ENCODE measurements at regions not wholly inside any gene's neighbourhood (a gene's known extent, or its start where the extent isn't known, plus 50 kb on each side); places are given as distances from the start of the nearest gene placed in this dataset.

GRCh38 chr5:32955814-32956213 lies 244.7 kb downstream of the NPR3 start:
- Histone ChIP-seq H3K27me3 (no peaks in the 10 kb centered on the region), H3K36me3 (no peaks in the 10 kb centered on the region), H3K4me3 (no peak overlapping the region), H3K27ac (no peak overlapping the region), H3K4me1 (no peaks in the 10 kb centered on the region), H3K9me3 (no peaks in the 10 kb centered on the region)
- 25 to 67% methylated on average over 1 of the region's 1 CpG for WGBS, 2 donors
- no peak for FAIRE-seq
- intact Hi-C loops (cut with DNase I): no loop called here
- ATAC-seq: no peak
- no peak for DNase-seq
- no peak for TF ChIP-seq CTCF (IDR thresholded peaks at IDR 0.05)

GRCh38 chr5:32960340-32961058 lies 249.4 kb downstream of the NPR3 start:
- Histone ChIP-seq H3K4me1 (no peaks in the 10 kb centered on the region), H3K9me3 (no peaks in the 10 kb centered on the region), H3K27me3 (no peaks in the 10 kb centered on the region), H3K27ac (no peak overlapping the region), H3K36me3 (no peaks in the 10 kb centered on the region), H3K4me3 (no peak overlapping the region)
- 31 to 61% methylated on average over 2 of the region's 2 CpGs for WGBS, 2 donors
- DNase-seq: no peak
- no peak for TF ChIP-seq CTCF (IDR thresholded peaks at IDR 0.05)
- no peak for ATAC-seq
- intact Hi-C loops (cut with DNase I): no loop called here
- FAIRE-seq: no peak

- FAIRE-seq: no peak
- no peaks in the 10 kb centered on the region for H3K4me1 ChIP-seq
- intact Hi-C loops (cut with DNase I): no loop called here
Observed at GRCh38 chr5:32961059-32961415, 249.9 kb downstream of the NPR3 start.

GRCh38 chr5:32964261-32964660 lies 253.1 kb downstream of the NPR3 start:
- H3K27me3 ChIP-seq: no peaks in the 10 kb centered on the region
- H3K36me3 ChIP-seq: no peaks in the 10 kb centered on the region
- ATAC-seq (no peak), FAIRE-seq (no peak), DNase-seq (no peak)
- H3K4me1 ChIP-seq: no peaks in the 10 kb centered on the region
- WGBS, 2 donors: 36 to 52% methylated on average over 3 of the region's 3 CpGs
- H3K27ac ChIP-seq: no peak overlapping the region
- TF ChIP-seq CTCF (IDR thresholded peaks at IDR 0.05): no peak
- intact Hi-C loops (cut with DNase I): no loop called here
- H3K9me3 ChIP-seq: no peaks in the 10 kb centered on the region
- no peak overlapping the region for H3K4me3 ChIP-seq

More at GRCh38 chr5:32961059-32961415, 249.9 kb downstream of the NPR3 start:
- no peak overlapping the region for H3K27ac ChIP-seq
- no peaks in the 10 kb centered on the region for H3K9me3 ChIP-seq
- ATAC-seq (no peak), DNase-seq (no peak)
- TF ChIP-seq CTCF (IDR thresholded peaks at IDR 0.05): no peak
- 37 to 62% methylated on average over 1 of the region's 1 CpG for WGBS, 2 donors
- H3K36me3 ChIP-seq: no peaks in the 10 kb centered on the region
- no peaks in the 10 kb centered on the region for H3K27me3 ChIP-seq
- H3K4me3 ChIP-seq: no peak overlapping the region

- no peak overlapping the region for H3K27ac ChIP-seq
- H3K27me3 ChIP-seq: no peaks in the 10 kb centered on the region
- H3K36me3 ChIP-seq: no peaks in the 10 kb centered on the region
- H3K9me3 ChIP-seq: no peaks in the 10 kb centered on the region
- FAIRE-seq: no peak
- TF ChIP-seq CTCF (IDR thresholded peaks at IDR 0.05): no peak
- intact Hi-C loops (cut with DNase I): no loop called here
- H3K4me3 ChIP-seq: no peak overlapping the region
- no peaks in the 10 kb centered on the region for H3K4me1 ChIP-seq
- DNase-seq: no peak
- ATAC-seq: no peak
Observed at GRCh38 chr5:32973646-32974045, 262.5 kb downstream of the NPR3 start.
